Type B pancreatic cell (in vitro differentiated cells): ENCODE measurements at regions not wholly inside any gene's neighbourhood (a gene's known extent, or its start where the extent isn't known, plus 50 kb on each side); places are given as distances from the start of the nearest gene placed in this dataset.

ENCODE experiments used
- DNase-seq: peaks from one replicate; pipeline ENCODE4 v3.0.0; 2021; ENCODE audit warnings: mixed read lengths; ENCODE audit not compliant: unreplicated experiment; ENCODE audit errors: extremely low spot score
- H3K27ac Mint-ChIP-seq: 2 replicates; pipeline ENCODE4 v1.8.0; 2021; ENCODE audit warnings: mild to moderate bottlenecking, mixed read lengths
- H3K27me3 Mint-ChIP-seq: 2 replicates; pipeline ENCODE4 v1.8.0; 2021; ENCODE audit warnings: mixed read lengths
- H3K36me3 Mint-ChIP-seq: 2 replicates; pipeline ENCODE4 v1.8.0; 2021; ENCODE audit warnings: mixed read lengths
- H3K4me1 Mint-ChIP-seq: one replicate; pipeline ENCODE4 v1.8.0; 2021; ENCODE audit warnings: mixed read lengths; ENCODE audit not compliant: unreplicated experiment
- H3K4me3 Mint-ChIP-seq: 2 replicates; pipeline ENCODE4 v1.8.0; 2021; ENCODE audit warnings: mild to moderate bottlenecking, mixed read lengths
- H3K9me3 Mint-ChIP-seq: 2 replicates; pipeline ENCODE4 v1.8.0; 2021; ENCODE audit warnings: mixed read lengths
- TF ChIP-seq, protein P1 (sequence below): fragments of 200-600 bp; sonication (generic); conservative IDR thresholded peaks from 2 replicates; pipeline ENCODE4 v1.5.0; 2021; ENCODE audit warnings: antibody characterized with exemption, mild to moderate bottlenecking

- DNase-seq: no peak
- H3K9me3 Mint-ChIP-seq: no peaks in the 10 kb centered on the region
- H3K27me3 Mint-ChIP-seq: peaks cover 65% of the 10 kb centered on the region
Observed at GRCh38 chr5:154612666-154613065, 134.6 kb upstream of the HAND1 start.

DNA sequence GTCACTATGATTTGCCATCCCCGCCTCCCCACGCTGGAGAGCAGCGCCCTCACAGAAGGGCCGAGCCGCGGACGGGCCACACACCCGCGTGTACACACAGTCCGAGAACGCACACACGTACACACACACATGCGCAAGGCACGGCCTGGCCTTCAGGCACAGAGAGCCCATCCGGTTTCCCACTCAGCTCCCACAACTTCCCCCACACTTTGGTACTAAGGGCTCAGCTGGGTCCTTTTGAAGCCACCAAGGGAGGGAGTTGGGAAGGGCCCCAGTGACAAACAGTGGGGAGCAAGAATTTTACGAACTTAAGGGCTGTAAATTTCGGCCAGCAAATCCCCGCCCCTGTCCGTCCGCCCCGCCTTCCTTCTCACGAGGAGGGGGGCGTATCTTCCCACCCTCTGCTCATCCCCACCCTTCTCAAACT lies 133.3 kb upstream of the HAND1 start:
- H3K4me1 Mint-ChIP-seq: peaks cover 17% of the 10 kb centered on the region
- H3K36me3 Mint-ChIP-seq: no peaks in the 10 kb centered on the region
- no peak overlapping the region for H3K27ac Mint-ChIP-seq
- peaks cover 73% of the 10 kb centered on the region for H3K27me3 Mint-ChIP-seq
- no peaks in the 10 kb centered on the region for H3K9me3 Mint-ChIP-seq
- TF ChIP-seq, protein P1, sequence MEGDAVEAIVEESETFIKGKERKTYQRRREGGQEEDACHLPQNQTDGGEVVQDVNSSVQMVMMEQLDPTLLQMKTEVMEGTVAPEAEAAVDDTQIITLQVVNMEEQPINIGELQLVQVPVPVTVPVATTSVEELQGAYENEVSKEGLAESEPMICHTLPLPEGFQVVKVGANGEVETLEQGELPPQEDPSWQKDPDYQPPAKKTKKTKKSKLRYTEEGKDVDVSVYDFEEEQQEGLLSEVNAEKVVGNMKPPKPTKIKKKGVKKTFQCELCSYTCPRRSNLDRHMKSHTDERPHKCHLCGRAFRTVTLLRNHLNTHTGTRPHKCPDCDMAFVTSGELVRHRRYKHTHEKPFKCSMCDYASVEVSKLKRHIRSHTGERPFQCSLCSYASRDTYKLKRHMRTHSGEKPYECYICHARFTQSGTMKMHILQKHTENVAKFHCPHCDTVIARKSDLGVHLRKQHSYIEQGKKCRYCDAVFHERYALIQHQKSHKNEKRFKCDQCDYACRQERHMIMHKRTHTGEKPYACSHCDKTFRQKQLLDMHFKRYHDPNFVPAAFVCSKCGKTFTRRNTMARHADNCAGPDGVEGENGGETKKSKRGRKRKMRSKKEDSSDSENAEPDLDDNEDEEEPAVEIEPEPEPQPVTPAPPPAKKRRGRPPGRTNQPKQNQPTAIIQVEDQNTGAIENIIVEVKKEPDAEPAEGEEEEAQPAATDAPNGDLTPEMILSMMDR: no peak
- no peak for DNase-seq
- peak overlapping the region; percentile 68 for H3K4me3 Mint-ChIP-seq

More at GRCh38 chr5:154612666-154613065, 134.6 kb upstream of the HAND1 start:
- no peak overlapping the region for H3K27ac Mint-ChIP-seq
- H3K4me3 Mint-ChIP-seq: no peak overlapping the region
- peaks cover 17% of the 10 kb centered on the region for H3K4me1 Mint-ChIP-seq
- TF ChIP-seq, protein P1: no peak
- no peaks in the 10 kb centered on the region for H3K36me3 Mint-ChIP-seq

DNA sequence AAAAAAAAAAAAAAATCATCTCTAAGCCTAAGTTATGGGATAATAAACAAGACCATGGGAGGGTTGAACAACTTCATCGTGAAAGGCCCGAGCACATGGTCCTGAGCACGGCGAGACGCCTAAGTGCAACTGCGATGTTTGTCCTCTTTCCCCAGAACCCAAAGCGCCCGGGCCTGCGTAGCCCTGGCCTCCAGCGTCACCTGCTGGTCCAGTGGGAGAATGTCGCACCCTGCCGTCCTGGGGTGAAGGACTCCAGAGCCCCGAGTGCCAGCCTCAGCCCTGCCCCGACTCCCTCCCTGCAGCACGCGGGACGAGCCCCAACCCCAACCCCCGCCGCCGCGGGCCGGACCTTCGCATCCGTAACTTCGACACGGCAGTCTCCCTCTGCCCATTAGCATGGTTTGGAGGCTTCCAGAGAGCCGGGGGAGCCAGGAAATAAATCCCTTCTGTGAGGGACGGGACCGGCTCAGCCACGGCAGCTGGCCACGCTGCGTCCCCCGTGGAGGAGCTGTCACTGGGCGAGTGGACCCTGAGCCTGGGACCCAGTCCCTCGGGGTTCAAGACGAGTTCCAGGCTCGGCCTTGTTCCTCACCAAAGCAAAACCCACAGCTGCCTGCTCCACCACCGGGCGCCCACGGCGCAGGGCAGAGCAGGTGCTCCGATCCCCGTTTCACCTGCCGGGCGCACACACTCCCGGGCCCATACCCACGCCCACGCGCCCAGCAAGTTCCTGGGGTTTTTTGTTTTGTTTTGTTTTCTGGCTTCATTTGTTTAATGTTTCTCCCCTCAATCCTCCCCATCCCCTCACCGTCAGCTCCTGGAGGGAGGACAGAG lies 132.5 kb upstream of the HAND1 start:
- Mint-ChIP-seq H3K27me3 (peaks cover 75% of the 10 kb centered on the region), H3K4me1 (peaks cover 17% of the 10 kb centered on the region), H3K36me3 (no peaks in the 10 kb centered on the region), H3K27ac (no peak overlapping the region), H3K9me3 (no peaks in the 10 kb centered on the region), H3K4me3 (peak overlapping the region; percentile 72)
- TF ChIP-seq, protein P1: peak; percentile 94
- peak; percentile 81 for DNase-seq

GRCh38 chr5:154609251-154609650 lies 131.2 kb upstream of the HAND1 start:
- Mint-ChIP-seq H3K27me3 (peaks cover 78% of the 10 kb centered on the region), H3K27ac (no peak overlapping the region), H3K4me3 (peak overlapping the region; percentile 39), H3K36me3 (no peaks in the 10 kb centered on the region), H3K4me1 (peaks cover 17% of the 10 kb centered on the region), H3K9me3 (no peaks in the 10 kb centered on the region)
- no peak for DNase-seq
- TF ChIP-seq, protein P1: no peak

DNA sequence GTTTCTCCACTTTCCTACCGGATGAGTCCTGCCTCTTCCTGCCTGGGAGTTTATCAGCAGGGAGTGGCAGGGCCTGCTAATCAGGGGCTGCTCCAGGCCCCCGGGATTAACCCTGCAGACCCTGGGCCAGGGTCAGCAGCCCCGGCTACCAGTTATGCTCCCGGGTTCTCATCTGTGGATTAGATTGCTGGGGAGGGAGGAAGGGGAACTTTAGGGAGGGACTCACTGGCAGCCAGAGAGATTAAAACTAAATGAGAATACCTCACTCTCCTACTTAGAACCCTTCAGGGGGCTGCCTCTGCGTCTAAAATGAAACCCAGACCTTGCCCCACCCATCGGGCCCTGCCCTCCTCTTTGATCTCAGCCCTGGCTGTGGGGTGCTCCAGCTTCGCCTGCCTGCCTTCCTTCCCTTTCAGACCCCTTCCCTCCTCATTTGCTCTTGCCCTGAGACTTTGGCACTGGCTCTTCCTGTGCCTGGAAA lies 130.5 kb upstream of the HAND1 start:
- DNase-seq: no peak
- Mint-ChIP-seq H3K9me3 (no peaks in the 10 kb centered on the region), H3K4me3 (no peak overlapping the region), H3K27me3 (peaks cover 82% of the 10 kb centered on the region), H3K27ac (peak overlapping the region; percentile 13), H3K36me3 (no peaks in the 10 kb centered on the region), H3K4me1 (peaks cover 17% of the 10 kb centered on the region)
- TF ChIP-seq, protein P1: no peak
